CD4-positive, alpha-beta T cell treated with Interleukin-17A for 4 hours (primary cell): ENCODE measurements at regions not wholly inside any gene's neighbourhood (a gene's known extent, or its start where the extent isn't known, plus 50 kb on each side); places are given as distances from the start of the nearest gene placed in this dataset.
"Not testable (repeated sequence)": the region's sequence is repeated elsewhere in the genome, so short reads cannot be mapped to it uniquely, and the experiment has no call there.

Experiments used
- DNase-seq: peaks from one replicate; pipeline ENCODE4 v3.0.0-alpha.2; 2020; ENCODE audit warnings: mixed read lengths

DNA sequence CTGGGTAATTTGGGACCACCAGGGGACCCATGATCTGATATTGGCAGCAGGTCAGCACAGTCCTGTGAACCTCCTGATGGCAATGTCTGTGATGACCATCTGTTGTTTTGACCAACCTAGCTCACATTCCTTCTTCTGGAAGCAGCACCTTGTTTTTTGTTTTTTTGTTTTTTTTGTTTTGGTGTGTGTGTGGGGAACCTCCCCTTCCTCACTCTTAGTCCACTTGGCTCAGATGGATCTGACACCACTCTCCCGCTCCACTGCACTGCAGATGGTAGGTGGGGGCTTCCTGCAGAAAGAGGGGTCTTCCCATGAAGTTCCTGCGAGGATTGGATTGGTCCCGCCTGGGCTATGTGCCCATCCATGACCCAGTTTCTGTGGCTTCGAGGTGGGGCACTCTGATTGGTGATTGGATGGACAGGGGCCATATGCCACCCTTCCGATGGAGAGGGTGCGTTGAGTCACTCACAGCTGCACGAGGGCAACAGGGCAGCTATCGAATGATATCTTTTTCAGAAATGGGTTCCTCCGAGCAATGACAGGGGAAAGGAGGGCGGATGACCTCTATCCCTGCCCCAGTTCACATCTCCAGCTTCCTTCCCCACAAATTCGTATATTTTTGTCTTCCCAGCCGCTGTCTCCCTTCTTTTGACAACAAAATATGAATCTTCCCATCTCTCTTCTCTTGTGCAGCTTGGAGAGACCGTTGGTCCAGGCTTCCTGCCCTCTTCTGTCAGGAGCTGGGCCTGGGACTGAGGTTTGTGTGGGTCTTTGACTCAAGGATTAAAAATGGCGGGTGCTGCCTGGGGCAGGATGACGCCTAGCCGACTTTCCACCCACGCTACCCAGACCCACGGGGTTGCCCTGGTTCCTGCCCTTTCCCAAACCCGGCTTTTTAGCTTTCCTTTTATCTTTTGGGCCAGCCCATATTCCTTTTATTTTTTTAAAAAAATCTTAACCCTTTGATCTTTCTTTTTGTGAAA, 132.1 kb upstream of the KCNG1 start:
- DNase-seq = no peak

DNA sequence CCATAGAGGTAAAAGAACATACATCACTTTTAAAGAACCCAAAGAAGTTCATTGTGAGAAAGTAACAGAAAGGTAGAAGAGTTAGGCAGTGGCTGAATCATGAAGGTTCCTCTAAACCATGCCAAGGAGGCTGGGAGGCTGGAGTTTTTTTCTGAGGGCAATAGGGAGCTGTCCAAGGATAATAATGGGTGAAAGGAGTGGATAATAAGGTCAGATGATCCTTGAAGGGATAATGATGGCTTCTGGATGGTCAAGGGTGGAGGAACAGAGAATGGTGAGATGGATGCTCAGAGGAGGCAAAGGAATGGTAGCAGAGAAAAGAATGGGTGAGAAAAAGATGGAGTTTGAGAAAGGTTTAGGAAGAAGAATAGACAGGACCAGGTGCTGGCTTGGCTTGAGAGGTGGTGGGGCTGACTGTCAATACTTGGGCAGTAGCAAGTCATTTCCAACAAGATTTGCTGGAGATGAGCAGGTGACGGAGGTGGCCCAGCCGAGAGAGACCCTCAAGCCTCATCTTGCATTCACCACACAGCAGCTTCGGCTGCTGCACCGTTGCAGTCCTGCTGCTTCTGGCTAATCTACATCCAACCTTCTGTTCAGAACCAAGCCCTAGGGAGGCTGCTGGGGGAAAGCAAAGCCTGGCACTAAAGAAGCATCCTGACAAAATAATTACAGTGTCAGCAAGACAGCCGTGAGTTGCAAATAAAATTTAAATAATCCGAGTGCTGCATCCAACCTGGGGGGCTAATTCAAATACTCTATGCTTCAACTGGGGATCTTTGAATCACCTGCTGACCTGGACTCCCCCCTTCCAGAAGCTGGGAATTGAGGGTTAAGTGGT, 131.2 kb upstream of the KCNG1 start:
- DNase-seq = no peak

DNA sequence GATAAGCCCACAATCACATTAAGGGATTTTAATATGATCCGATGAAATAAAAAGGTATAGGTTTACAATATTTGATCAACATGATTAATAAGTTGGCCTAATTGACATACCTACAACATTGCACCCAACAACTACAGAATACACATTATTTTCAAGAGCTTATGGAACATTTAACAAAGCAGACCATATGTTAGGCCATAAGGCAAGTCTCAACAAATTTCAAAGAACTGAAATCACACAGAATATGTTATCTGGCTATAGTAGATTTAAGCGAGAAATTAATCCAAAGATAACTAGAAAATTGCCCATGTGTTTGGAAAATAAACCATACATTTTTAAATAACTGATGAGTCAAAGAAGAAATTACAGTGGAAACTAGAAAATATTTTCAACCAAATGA, 126.0 kb upstream of the KCNG1 start:
- no peak for DNase-seq

DNA sequence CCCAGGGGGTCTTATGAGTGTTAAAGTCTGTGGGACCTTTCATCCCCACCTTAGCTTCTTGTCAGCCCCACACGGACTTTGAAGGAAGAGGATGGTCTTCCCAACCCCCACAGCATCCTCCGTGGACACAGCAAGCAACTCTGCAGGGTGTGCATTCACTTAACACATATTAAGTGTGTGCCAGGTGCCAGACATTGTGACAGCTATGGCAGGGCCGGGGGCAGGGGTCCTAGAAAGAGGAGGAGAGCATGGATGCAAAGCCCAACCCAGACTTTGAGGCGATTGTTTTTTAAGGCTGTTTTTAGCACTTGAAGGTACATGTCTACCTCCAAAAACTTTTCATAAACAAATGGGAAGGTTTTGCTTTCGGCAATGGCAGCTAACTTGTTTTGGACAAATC, 121.6 kb upstream of the KCNG1 start:
- no peak for DNase-seq

DNA sequence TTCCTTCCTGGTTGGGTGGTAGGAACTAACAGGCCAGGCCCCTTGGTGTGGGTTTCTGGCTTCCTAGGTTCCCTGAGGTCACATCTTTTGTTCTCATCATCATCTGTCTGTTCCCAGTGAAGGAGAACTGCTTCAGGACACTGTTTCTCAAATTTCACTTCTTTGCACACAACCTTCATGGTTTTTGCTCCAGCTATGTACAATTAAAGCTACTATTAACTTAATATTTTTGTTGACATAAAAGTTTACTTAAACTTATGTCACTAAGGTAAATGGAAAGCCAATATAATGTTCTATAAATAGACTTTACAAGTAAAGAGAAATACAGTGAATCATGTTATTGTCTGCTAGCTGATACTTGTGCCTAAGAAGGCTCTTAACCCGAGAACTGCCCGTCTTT, 120.7 kb upstream of the KCNG1 start:
- DNase-seq = no peak

DNA sequence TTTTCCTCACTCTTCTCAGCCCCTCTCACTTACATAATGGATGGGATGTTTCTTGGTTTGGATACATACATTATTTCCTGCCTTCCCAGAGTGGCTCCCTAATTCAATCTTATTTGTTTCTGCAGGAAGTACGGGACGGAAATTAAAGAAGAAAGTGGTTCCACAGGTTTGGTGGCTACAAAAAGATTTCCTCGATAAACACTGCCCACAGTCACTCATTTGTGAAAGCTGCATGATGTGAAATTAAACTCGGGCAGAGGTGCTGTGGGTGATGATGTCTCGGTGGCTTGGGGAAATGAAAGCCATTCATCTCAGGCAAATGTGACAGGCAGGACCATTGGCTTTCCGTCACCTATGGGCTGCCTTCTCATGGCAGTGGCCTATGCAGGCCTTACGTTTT, 119.5 kb upstream of the KCNG1 start:
- no peak for DNase-seq

DNA sequence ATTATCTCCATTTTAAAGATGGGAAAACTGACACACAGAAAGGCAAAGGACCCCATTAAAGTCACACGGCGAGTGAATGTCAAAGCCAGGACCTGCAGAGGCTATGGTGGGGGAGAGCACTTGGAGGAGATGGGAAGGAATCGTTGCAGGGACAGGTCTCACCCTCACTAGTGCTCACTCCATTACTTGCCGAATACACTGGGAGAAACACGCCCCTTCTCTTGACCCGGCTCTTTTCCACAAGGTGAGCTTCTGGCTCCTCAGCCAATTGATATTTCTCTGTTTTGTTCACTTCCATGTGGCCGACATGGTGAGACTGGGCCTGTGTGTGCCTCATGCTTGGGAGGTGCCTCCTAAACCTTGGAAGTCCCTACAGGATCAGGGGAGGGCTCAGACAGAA, 117.8 kb upstream of the KCNG1 start:
- DNase-seq = no peak

DNA sequence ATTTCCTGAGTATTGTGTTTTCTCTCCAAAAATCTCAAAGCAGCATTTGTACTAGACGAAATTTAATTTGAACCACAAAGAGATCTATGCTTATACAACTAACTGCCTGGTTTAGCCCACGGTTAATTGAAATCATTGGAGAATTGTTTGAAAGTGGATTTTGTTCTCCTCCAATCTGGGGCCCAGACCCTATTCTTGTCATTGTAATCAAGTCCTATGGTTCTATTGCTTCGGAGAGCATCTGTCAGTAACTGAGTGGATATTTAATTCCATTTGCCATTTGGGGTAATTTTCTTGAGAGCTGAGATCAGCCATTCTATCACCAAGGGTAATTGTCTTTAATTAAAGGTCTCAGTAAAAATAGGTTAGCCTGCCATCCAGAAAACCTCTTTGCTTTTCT, 117.0 kb upstream of the KCNG1 start:
- DNase-seq = no peak

DNA sequence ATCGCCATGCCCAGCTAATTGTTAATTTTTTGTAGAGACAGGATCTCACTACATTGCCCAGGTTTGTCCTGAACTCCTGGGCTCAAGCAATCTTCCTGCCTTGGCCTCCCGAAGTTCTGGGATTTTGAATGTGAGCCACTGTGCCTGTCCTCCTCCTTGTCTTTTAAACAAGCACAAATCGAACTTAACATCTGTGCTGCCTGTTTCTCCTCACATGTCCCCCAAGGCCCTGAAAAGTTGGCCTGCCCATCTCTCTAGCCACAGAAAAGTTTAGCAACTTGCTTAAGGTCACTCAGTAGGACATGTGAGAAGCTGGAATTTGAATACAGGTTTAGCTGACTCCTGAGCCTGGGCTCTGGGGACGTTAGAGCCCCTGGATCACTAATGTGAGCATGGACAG, 115.7 kb upstream of the KCNG1 start:
- DNase-seq = no peak

DNA sequence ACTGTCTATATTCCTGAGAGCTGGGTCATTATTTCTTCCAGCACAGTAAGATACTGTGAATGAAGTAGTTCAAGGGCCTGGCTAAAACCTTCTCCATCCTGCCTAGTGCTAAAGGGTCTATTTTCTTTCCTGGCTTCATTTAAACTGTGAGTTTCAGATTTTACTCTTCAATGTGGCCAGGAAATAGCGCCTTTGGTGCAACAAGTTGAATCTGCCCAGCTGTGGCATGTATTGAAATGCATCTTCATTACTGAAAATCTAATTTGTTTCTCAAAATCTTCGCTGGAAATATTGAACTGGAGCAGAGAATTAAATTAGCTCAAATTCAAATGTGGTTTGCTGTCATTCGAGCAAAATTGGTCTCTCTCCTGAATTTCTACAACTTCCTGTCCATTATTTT, 114.6 kb upstream of the KCNG1 start:
- no peak for DNase-seq

DNA sequence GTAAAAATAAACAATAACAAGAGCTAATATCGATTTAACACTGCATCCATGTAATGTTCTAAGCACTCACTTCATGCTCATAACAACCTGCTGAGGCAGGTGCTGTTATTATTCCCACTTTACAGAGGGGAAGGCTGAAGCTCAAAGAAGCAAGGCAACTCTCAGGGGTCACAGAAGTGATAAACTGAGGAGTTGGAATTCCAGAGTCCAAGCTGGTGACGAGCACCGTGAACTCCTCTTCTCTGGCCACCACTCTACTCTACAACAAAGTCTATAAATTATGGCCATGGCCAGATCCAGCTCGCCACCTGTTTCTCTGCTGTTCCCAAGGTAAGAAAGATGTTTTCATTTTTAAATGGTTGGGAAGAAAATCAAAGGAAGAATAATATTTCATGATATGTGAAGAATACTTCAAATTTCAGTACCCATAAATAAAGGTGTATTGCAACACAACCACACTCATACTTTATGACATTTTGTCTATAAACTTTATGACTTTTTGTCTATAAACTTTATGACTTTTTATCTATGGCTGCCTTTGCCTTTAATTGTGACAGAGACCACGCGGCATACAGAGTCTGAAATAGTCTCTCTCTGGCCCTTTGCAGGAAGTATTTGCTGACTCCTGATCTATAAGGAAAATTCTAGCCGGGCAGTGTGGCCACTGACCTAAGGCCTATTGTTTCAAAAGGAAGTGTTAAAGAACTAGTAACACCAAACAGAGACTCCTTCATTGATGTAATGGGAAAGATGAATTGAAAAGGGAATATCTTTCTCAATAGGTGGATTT, 113.2 kb upstream of the KCNG1 start:
- DNase-seq = no peak

DNA sequence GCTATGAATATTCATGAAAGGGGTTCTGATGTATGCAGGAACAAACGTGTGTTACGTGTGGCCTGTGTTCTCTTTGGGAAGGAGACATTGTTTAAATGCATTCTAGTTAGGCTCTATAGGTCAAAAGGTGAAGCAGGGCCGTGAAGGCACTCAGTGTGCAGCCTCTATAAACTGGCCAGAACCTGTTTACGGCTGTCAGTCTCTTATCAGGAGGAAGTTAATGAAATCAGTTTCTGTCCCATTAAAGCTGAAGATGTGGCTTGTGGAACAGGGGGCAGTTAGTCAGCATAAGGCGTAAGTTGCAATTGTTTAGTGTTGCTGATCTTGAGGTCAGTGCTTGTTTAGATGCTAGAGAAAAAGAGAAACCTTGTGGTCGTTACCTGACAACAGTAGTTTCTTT, 111.5 kb upstream of the KCNG1 start:
- no peak for DNase-seq

DNA sequence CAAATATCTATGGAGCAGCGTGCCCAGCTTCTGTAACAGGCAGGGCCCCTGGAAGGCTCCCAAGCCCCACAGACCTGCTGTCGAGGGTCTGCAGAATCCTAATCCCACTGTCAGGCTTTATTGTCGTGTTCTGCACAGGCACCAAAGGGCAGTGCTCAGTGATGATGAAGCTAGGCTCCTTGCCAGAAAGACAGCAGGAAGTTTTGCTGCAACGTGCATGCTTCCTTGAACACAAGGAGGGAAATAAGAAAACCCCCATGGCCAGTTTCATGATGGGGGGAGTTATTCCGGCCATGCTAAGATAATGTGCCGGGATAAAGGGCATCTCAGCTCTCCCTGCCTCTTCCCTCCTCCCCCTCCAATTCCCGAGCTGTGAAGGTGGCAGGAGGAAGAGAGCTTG, 109.4 kb upstream of the KCNG1 start:
- no peak for DNase-seq

DNA sequence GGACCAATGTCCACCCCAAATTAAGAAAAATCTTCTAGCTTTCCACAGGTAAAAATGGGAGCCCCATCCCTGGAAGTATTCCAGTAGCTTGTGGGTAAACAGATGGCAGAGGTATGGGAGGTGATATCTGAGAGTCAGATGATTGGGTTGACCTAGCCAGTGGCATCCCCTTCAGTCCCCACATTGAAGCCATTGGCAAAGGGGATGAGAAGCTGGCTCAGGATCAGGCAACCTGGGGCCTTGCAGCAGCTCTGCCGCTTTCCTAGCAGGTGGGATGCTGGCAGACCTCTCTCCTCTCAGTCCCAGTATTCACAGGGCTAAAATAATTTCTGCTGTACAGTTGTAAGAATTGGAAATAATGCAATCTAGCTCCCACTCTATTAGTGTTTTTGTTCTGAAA, 108.9 kb upstream of the KCNG1 start:
- no peak for DNase-seq

DNA sequence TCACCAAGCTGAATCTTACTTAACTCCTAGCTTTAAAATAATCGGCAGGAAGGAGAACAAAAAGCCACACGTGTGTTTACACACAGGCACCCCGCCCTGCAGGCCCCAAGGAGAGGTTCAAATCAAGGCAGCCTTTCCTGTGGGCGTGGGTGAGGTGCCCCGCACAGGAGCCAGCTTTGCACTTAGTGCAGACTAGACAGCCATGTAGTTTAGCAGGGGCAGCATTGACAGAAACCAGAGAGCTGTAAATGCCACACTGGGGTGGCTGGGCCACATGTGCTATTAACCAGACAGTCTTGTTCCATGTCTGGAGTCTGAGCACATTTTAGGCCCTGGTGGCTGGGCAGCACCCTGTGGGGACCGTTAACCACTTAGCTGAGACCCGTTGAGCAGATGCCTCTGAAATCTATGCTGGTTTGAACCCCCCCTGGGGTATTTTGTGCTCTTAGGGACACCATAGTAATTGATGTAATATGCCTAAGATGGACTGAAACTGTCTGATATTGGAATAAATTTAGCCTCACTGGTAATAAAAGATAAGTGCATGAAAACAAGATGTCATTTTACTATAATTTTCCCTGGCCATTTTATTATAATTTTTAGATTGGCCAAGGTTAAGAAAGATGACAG, 106.4 kb upstream of the KCNG1 start:
- DNase-seq = no peak

DNA sequence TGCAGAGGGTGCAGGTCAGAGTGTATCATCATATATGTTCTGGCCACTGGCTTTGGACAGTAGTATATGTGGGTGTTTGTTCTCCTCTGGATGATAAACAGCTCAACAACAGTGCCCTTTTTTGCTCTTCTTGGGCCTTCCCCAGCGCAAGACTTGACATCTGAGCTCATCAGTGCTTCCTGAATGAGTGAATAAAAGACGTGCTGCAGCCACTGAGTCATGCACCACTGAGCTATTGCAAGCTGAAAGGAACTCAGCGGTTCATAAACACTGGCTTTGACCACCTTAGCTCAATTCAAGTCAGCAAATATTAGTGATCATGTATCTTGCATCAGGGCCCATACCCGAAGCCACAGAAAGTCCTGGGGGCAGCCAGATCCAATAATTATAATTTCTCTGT, 105.3 kb upstream of the KCNG1 start:
- no peak for DNase-seq

DNA sequence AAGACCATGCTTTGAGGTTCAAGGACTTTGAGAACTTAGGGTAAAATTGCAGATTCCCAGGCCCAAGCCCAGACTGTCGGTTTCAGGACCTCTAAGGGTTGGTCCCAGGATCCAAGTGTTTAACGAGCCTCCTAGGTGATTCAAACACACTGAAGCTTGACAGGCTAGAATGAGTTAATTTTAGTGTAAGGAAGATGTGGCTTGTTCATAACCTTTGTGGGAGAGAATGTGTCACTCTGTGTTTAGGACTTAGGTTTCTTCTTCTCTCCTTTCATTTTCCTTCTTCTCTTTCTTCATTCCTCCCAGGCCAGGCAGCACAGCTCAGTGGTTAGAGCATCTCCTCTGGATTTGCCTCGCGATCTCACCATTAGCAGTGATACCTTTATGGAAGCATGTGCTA, 104.8 kb upstream of the KCNG1 start:
- no peak for DNase-seq

DNA sequence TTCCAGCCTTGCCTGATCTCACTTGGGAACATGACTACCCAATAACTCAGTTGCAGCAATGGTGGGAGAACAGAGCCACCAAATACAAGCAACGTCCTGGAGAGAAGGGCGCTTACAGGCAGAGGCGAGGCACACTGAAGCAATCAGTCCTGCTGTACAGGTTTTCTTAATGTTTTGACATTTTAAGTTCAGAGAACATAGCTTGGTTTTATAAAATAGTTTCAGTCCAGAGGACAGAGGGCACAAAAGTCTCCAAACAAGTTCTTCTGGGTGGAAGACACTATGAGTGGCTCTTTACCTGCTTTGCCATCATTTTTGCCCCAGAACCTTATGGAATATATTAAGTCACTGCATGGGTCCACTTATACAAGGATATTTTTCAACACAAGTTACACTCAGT, 103.4 kb upstream of the KCNG1 start:
- no peak for DNase-seq

DNA sequence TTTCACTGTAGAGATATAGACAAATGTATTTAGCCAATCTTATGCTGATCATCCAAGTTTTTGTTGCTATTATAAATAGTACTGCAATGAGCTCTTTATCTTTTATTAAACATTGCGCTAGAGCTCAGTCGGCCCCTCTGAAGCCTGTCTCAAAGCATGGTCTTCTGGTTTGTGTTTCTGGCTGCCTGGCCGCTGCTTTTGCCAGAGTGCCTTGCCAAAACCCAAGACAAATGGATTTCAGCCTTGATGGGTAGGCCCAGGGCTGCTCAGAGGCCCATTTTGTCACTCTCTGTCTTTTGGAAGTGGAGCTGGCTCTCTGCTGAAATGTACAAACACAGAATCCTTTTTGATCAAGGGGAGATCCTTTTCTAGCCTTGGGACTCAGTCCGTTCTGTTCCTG, 102.9 kb upstream of the KCNG1 start:
- DNase-seq = no peak

DNA sequence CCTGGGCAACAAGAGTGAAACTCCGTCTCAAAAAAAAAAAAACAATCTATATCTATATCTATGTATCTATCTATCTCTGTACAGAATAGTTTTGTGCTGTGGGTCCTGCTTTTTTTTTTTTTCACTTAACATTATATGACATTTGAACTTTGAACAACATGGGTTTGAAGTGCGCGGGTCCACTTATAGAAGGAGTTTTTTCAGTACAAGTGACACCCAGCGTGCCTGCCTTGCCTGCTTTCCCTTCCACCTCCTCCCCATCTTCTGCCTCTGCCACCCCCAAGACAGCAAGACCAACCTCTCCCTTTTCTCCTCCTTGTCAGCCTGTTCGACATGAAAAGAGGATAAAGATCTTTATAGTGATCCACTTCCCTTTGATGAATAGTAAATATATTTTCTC, 102.2 kb upstream of the KCNG1 start:
- DNase-seq = no peak

DNA sequence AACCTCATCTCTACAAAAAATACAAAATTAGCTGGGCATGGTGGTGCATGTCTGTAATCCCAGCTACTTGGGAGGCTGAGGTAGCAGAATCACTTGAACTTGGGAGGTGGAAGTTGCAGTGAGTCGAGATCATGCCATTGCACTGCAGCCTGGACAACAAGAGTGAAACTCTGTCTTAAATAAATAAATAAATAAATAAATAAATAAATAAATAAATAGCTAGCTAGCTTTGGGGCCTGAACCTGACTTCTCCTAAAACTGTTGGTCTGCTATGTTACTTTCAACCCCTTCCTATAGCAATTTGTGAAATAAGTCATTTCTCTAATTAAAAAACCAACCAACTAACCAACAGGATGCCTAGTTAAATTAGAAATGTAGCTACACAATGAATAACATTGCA, 101.0 kb upstream of the KCNG1 start:
- DNase-seq = not testable (repeated sequence)

DNA sequence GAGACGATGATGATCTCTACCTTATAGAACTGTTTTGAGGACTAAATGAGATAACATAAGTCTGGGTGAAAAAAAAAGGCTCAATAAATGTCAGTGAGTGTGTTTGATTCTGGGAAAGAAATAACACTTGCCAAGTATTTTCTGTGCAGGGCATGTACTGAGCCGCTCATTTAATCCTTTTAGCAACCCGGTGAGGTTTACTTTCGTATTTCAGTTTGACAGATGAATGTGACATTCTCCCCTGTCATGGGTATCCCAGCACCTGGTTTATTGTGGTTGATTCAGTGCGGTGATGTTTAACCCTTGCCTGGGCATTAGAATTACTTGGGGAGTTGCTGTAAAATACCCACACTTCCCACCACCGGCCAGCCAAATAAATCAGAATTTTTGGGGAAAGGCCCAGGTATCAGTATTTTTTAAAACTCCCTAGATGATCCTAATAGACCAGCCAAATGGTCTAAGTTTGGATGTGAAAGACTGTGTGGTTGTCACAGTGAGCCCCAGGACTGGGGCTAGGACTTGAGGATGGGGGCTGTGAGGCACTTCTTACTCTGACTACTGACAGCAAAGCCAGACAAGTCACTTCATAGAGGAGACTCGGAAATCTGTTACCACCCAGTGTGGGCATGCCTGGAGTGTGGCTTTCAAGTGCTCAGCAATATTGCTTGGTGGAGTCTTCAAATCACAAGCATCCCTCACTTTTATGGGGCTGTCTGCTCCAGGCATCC, 100.2 kb upstream of the KCNG1 start:
- DNase-seq = no peak
